Thoracic aorta (tissue), 2 donors: ENCODE measurements at regions not wholly inside any gene's neighbourhood (a gene's known extent, or its start where the extent isn't known, plus 50 kb on each side); places are given as distances from the start of the nearest gene placed in this dataset.

Source experiments
- ATAC-seq: fragments of 150-250 bp; one replicate; pipeline ENCODE4 v1.8.0; 2017; ENCODE audit warnings: low read depth; ENCODE audit not compliant: insufficient number of reproducible peaks, low FRiP score
- DNase-seq: peaks from one replicate; pipeline ENCODE4 v3.0.0-alpha.2; 2020; ENCODE audit warnings: low spot score
- H3K27ac ChIP-seq, 2 donors: fragments of 200-600 bp; sonication (generic); 1 replicate in 1 of 2; 2 replicates in 1 of 2; pipeline ENCODE4 v1.5.1; 2016; ENCODE audit warnings: mild to moderate bottlenecking in 2 of 2, moderate library complexity in 2 of 2
- H3K27me3 ChIP-seq: fragments of 200-600 bp; sonication (generic); replicated peaks from 2 replicates; pipeline ENCODE4 v1.6.0; 2016; ENCODE audit warnings: mild to moderate bottlenecking; ENCODE audit not compliant: insufficient read depth
- H3K36me3 ChIP-seq: fragments of 200-600 bp; sonication (generic); one replicate; pipeline ENCODE4 v1.5.1; 2016
- H3K4me1 ChIP-seq, 2 donors: fragments of 200-600 bp; sonication (generic); 1 replicate in 1 of 2; 2 replicates in 1 of 2; pipeline versions ENCODE4 v1.5.1 to v1.6.0; 2016; ENCODE audit warnings: low read depth in 2 of 2, mild to moderate bottlenecking in 1 of 2; ENCODE audit not compliant: control insufficient read depth in 1 of 2
- H3K4me3 ChIP-seq: fragments of 200-600 bp; sonication (generic); 2 replicates; pipeline ENCODE4 v1.5.1; 2016; ENCODE audit warnings: mild to moderate bottlenecking
- H3K9me3 ChIP-seq: fragments of 200-600 bp; sonication (generic); 2 replicates; pipeline ENCODE4 v1.5.1; 2016
- TF ChIP-seq, protein P1 (sequence below): fragments of 200-600 bp; sonication (generic); IDR thresholded peaks from one replicate; pipeline ENCODE4 v1.5.1; 2019; ENCODE audit warnings: antibody characterized with exemption

DNA sequence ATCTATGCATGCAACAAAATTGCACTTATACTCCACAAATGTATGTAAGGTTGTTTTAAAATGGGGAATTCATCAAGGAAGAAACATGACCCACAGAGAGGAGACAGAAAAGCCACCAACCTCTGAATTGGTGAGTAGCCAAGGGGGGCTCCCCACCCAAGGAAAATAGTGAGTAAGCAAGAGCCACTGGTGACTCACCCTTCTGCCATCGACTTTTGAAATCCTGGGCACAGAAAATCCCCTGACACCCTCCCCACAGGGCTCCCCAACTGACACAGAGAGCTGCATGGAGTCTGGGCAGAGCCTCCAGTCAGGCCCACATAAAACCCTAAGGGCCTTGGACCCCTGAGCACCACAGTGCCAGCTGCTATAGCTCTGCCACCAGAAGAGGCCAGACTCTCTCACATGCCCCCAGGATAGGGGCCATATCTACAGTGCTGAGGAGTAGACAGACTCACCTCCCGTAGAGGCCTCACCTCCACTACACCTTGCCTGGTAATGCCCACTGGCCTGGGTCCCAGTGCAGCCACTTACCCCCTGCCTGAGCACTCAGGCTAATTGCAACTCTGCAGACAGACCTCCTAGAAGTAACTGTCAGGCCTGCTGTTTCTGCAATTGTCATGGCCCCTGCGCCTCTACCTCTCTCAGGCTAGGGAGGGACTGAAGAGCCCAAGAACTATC is 244.7 kb upstream of the WSB1 start:
- Histone ChIP-seq H3K4me3 (no peak overlapping the region), H3K27me3 (no peaks in the 10 kb centered on the region), H3K36me3 (no peaks in the 10 kb centered on the region), H3K27ac (no peak overlapping the region), H3K4me1 (no peaks in the 10 kb centered on the region), H3K9me3 (no peaks in the 10 kb centered on the region)
- TF ChIP-seq, protein P1, sequence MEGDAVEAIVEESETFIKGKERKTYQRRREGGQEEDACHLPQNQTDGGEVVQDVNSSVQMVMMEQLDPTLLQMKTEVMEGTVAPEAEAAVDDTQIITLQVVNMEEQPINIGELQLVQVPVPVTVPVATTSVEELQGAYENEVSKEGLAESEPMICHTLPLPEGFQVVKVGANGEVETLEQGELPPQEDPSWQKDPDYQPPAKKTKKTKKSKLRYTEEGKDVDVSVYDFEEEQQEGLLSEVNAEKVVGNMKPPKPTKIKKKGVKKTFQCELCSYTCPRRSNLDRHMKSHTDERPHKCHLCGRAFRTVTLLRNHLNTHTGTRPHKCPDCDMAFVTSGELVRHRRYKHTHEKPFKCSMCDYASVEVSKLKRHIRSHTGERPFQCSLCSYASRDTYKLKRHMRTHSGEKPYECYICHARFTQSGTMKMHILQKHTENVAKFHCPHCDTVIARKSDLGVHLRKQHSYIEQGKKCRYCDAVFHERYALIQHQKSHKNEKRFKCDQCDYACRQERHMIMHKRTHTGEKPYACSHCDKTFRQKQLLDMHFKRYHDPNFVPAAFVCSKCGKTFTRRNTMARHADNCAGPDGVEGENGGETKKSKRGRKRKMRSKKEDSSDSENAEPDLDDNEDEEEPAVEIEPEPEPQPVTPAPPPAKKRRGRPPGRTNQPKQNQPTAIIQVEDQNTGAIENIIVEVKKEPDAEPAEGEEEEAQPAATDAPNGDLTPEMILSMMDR = no peak
- DNase-seq (no peak), ATAC-seq (no peak)

- no peaks in the 10 kb centered on the region for H3K36me3 ChIP-seq
- TF ChIP-seq, protein P1 = no peak
- H3K27me3 ChIP-seq = no peaks in the 10 kb centered on the region
- no peaks in the 10 kb centered on the region for H3K4me1 ChIP-seq
- H3K9me3 ChIP-seq = no peaks in the 10 kb centered on the region
- ATAC-seq (no peak), DNase-seq (no peak)
- H3K4me3 ChIP-seq = no peak overlapping the region
- no peak overlapping the region for H3K27ac ChIP-seq
These were observed 228.3 kb upstream of the WSB1 start for GRCh38 chr17:27065588-27065987.

- H3K9me3 ChIP-seq = no peaks in the 10 kb centered on the region
- TF ChIP-seq, protein P1 = no peak
- no peaks in the 10 kb centered on the region for H3K36me3 ChIP-seq
- no peaks in the 10 kb centered on the region for H3K27me3 ChIP-seq
- no peak overlapping the region for H3K4me3 ChIP-seq
- H3K27ac ChIP-seq = no peak overlapping the region
- DNase-seq (no peak), ATAC-seq (no peak)
- no peaks in the 10 kb centered on the region for H3K4me1 ChIP-seq
These were observed 227.6 kb upstream of the WSB1 start for GRCh38 chr17:27066315-27066714.

- Histone ChIP-seq H3K4me3 (no peak overlapping the region), H3K9me3 (no peaks in the 10 kb centered on the region), H3K27me3 (no peaks in the 10 kb centered on the region), H3K36me3 (no peaks in the 10 kb centered on the region), H3K4me1 (no peaks in the 10 kb centered on the region), H3K27ac (no peak overlapping the region)
- DNase-seq = no peak
- TF ChIP-seq, protein P1 = no peak
- ATAC-seq = no peak
These were observed 223.9 kb upstream of the WSB1 start for GRCh38 chr17:27069842-27070508.

DNA sequence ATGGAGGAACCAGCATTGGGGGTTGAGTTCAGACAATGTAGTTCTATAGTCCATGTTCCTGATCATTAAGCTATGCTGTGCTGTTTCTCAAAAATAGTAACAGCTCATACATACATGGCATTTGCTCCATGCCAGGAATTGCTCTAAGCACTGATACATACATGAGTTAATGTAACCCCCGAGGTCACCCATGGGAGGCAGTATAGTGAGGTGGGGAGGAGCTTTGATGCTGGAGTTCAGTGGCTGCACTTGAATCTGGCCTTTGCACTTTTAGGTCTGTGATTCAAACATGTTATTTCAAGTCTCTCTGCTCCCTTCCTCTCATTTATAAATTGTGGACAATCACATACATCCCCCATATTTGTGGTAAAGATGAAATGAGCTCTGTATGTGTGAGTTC is 223.1 kb upstream of the WSB1 start:
- TF ChIP-seq, protein P1 = no peak
- H3K36me3 ChIP-seq = no peaks in the 10 kb centered on the region
- no peak for DNase-seq
- H3K27ac ChIP-seq = no peak overlapping the region
- H3K9me3 ChIP-seq = no peaks in the 10 kb centered on the region
- H3K4me1 ChIP-seq = no peaks in the 10 kb centered on the region
- no peak overlapping the region for H3K4me3 ChIP-seq
- ATAC-seq = no peak
- no peaks in the 10 kb centered on the region for H3K27me3 ChIP-seq
